C4-2B (cell line): ENCODE measurements at regions not wholly inside any gene's neighbourhood (a gene's known extent, or its start where the extent isn't known, plus 50 kb on each side); places are given as distances from the start of the nearest gene placed in this dataset.

ENCODE experiments used
- CTCF ChIP-seq: fragments of 450-650 bp; conservative IDR thresholded peaks from 2 replicates; pipeline ENCODE4 v1.5.1; 2017; ENCODE audit warnings: mild to moderate bottlenecking
- ZFX ChIP-seq: fragments of 450-650 bp; IDR thresholded peaks from 2 replicates; pipeline ENCODE4 v1.6.1; 2017

- TF ChIP-seq CTCF (no peak), ZFX (no peak)
These were observed 71.9 kb upstream of the IRS2 start for GRCh38 chr13:109858319-109858718.
